Activated CD4-positive, alpha-beta T cell treated with anti-CD3 and anti-CD28 coated beads for 36 hours (primary cell): ENCODE measurements at regions not wholly inside any gene's neighbourhood (a gene's known extent, or its start where the extent isn't known, plus 50 kb on each side); places are given as distances from the start of the nearest gene placed in this dataset.
A peak's percentile ranks its signal among the peaks of the same experiment; 100 is the strongest.

Experiments used
- ATAC-seq: fragments of 200-7000 bp; cut with Tn5 transposase; one replicate; pipeline ENCODE4 v1.10.0; 2021; ENCODE audit warnings: mild to moderate bottlenecking, moderate library complexity
- CTCF ChIA-PET: fragments of 350-600 bp; sonication (Branson Sonifier 250); formaldehyde crosslinking; loops from one replicate; lab custom pipeline; 2021; ENCODE audit warnings: antibody characterized with exemption; lab: Charles Lee
- POLR2A ChIA-PET: fragments of 350-600 bp; sonication (Branson Sonifier 250); formaldehyde crosslinking; loops from one replicate; lab custom pipeline; 2021; ENCODE audit warnings: antibody characterized with exemption, inconsistent platforms; lab: Charles Lee
- DNase-seq: peaks from one replicate; pipeline ENCODE4 v3.0.0-alpha.2; 2020
- H3K27ac Mint-ChIP-seq: one replicate; pipeline ENCODE4 v1.8.0; 2021; ENCODE audit warnings: mixed read lengths
- H3K27me3 Mint-ChIP-seq: one replicate; pipeline ENCODE4 v1.8.0; 2021; ENCODE audit warnings: mixed read lengths
- H3K36me3 Mint-ChIP-seq: one replicate; pipeline ENCODE4 v1.8.0; 2021; ENCODE audit warnings: low read depth, mixed read lengths
- H3K4me1 Mint-ChIP-seq: one replicate; pipeline ENCODE4 v1.8.0; 2021; ENCODE audit warnings: mixed read lengths
- H3K4me3 Mint-ChIP-seq: one replicate; pipeline ENCODE4 v1.8.0; 2021; ENCODE audit warnings: mild to moderate bottlenecking, moderate library complexity, mixed read lengths
- H3K9me3 Mint-ChIP-seq: one replicate; pipeline ENCODE4 v1.8.0; 2021; ENCODE audit warnings: low read depth, mixed read lengths
- intact Hi-C, 2 experiments: fragments of 100-400 bp; cut with DNase I in 1 of 2; cut with micrococcal nuclease in 1 of 2; formaldehyde crosslinking; loops; one replicate each; pipeline versions ENCODE4 v1.14.2 to v1.15.1; 2022 to 2024; cut with DNase I, micrococcal nuclease

DNA sequence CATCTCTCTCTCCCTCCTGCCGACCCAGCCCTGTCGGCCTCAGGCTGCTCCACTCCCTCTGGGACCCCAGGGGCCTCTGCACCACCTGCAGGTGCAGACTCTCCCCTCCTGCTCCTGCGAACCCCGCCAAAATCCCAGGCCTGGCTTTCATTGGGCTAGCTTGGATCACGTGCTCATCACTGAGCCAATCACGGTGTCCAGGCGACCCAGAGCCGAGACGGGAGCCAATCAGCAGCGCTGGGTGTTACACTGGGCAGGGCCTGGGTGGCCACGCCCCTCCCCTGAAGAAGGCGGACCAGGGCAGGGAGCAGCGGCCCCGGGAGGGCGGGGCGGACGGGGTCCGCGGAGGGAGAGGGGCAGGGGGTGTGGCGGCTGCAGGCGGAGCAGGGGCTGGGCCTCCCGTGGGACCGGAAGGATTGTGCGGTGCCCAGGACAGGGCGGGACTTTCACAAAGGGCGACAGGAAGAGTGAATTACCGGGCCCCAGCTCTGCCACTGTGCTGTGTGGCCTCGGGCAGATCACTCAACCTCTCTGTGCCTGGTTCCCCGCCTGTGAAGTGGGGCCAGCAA, 66.6 kb upstream of the FBRSL1 start:
- POLR2A ChIA-PET: no interaction called here
- peaks cover 10% of the 10 kb centered on the region for H3K4me1 Mint-ChIP-seq
- no peak overlapping the region for H3K27ac Mint-ChIP-seq
- DNase-seq (peak; percentile 47), ATAC-seq (peak; percentile 86)
- intact Hi-C loops: no loop called here
- no peak overlapping the region for H3K4me3 Mint-ChIP-seq
- H3K9me3 Mint-ChIP-seq: peaks cover 2% of the 10 kb centered on the region
- no peaks in the 10 kb centered on the region for H3K36me3 Mint-ChIP-seq
- CTCF ChIA-PET: no interaction called here
- H3K27me3 Mint-ChIP-seq: no peaks in the 10 kb centered on the region

DNA sequence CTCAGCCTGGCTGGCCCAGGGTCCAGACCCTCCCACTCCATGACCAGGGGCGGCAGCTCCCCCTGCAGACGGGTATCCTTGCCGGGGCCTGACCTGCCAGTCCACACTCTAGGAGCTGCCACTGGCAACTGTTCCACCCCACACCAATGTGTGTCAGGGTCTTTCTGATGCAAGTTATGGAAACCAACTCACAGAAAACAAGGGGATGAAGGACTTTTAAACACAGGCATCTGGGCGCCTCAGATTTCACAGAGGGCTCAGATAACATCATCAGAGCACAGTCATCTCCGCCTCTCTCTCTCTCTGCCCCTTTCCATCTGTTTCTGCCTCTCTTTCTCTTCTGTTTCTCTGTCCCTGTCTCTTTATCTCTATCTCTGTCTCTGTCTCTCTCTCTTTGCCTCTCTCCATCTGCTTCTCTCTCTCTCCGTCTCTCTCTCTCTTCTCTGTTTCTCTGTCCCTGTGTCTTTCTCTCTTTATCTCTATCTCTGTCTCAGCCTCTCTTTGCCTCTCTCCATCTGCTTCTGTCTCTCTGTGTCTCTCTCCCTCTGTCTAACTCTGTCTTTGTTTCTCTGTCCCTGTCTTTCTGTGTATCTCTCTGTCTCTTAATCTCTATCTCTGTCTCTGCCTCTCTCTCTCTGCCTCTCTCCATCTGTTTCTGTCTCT, 67.4 kb upstream of the FBRSL1 start:
- H3K4me1 Mint-ChIP-seq: peaks cover 8% of the 10 kb centered on the region
- intact Hi-C loops: no loop called here
- H3K36me3 Mint-ChIP-seq: no peaks in the 10 kb centered on the region
- H3K4me3 Mint-ChIP-seq: no peak overlapping the region
- ChIA-PET POLR2A (no interaction called here), CTCF (no interaction called here)
- H3K9me3 Mint-ChIP-seq: peaks cover 2% of the 10 kb centered on the region
- no peaks in the 10 kb centered on the region for H3K27me3 Mint-ChIP-seq
- DNase-seq (peak; percentile 33), ATAC-seq (peak; percentile 56)
- no peak overlapping the region for H3K27ac Mint-ChIP-seq

DNA sequence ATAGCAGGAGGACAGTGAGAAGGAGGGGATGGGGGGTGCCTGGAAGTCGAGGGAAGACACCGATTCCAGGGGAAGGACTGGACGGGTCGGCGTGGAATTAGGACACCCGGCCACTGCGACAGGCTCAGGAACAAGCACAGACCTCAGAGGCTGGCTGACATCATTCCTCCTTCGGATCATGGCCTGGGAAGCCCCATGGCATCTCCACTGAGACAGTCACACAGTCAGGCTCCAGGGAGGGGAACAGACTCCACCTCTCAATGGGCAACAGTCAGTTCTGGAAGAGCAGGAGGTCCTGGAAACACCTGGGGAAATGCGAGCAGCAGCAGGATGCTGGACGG, 67.9 kb upstream of the FBRSL1 start:
- H3K27ac Mint-ChIP-seq: no peak overlapping the region
- ChIA-PET POLR2A (no interaction called here), CTCF (no interaction called here)
- peaks cover 2% of the 10 kb centered on the region for H3K9me3 Mint-ChIP-seq
- DNase-seq (no peak), ATAC-seq (no peak)
- intact Hi-C loops: no loop called here
- no peaks in the 10 kb centered on the region for H3K36me3 Mint-ChIP-seq
- H3K4me3 Mint-ChIP-seq: no peak overlapping the region
- peaks cover 8% of the 10 kb centered on the region for H3K4me1 Mint-ChIP-seq
- H3K27me3 Mint-ChIP-seq: no peaks in the 10 kb centered on the region

DNA sequence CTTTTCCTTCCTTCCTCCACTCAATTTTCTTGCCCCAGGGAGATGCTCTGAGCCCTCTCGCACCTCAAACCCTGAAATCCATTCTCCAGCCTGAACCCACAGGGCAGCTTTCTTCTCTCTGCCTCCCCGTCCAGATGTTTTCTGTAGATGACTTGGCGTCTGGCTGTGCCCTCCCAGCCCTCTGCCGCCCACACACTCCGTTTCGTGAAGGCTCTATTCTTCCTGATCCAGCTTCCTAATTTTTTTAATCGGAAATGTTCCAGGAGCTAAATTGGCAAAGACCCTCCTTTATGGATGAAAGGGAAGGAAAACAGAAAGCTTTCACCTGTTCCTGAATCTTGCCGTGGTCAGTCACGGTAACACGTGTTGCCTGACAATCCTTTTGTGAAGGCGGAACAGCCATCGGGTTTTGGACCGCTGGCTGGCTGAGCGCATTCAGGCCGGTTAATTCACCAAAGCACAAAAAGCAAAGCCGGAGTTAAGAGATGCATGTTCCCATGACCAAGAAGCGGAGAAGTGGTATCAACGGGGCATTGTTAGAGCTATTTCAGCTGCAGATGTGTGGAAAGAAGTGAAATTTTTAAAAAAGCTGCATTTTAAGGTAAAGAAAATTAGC, 70.2 kb upstream of the FBRSL1 start:
- intact Hi-C loops: no loop called here
- CTCF ChIA-PET: interaction anchor here (0.6 to 1.5 kb wide), 4 partner anchors 8 to 142 kb away, joined by 3 to 6 read pairs (median 4); no protein-coding TSS in a partner anchor
- no peaks in the 10 kb centered on the region for H3K27me3 Mint-ChIP-seq
- ATAC-seq: no peak
- H3K27ac Mint-ChIP-seq: no peak overlapping the region
- H3K4me3 Mint-ChIP-seq: no peak overlapping the region
- peaks cover 8% of the 10 kb centered on the region for H3K4me1 Mint-ChIP-seq
- POLR2A ChIA-PET: no interaction called here
- no peaks in the 10 kb centered on the region for H3K36me3 Mint-ChIP-seq
- DNase-seq: no peak
- no peaks in the 10 kb centered on the region for H3K9me3 Mint-ChIP-seq

DNA sequence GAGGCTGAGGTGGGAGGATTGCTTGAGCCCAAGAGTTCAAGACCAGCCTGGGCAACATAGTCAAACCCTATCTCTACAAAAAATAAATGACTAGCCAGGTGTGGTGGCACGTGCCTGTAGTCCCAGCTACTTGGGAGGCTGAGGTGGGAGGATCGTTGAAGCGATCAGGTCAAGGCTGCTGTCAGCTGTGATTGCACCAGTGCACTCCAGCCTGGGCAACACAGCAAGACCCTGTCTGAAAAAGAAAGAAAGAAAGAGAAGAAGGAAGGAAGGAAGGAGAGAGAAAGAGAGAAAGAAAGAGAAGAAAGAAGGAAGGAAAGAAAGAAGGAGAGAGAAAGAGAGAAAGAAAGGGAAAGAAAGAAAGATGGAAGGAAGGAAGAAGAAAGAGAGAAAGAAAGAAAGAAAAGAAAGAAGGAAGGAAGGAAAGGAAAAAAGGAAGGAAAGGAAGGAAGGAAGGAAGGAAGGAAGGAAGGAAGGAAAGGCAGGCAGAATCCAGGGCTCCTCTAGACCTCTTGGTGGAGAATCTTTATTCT, 71.5 kb upstream of the FBRSL1 start:
- ATAC-seq: no peak
- no peak overlapping the region for H3K4me3 Mint-ChIP-seq
- no peaks in the 10 kb centered on the region for H3K9me3 Mint-ChIP-seq
- intact Hi-C loops: no loop called here
- H3K36me3 Mint-ChIP-seq: no peaks in the 10 kb centered on the region
- DNase-seq: no peak
- H3K4me1 Mint-ChIP-seq: peaks cover 8% of the 10 kb centered on the region
- no peak overlapping the region for H3K27ac Mint-ChIP-seq
- ChIA-PET POLR2A (no interaction called here), CTCF (interaction anchor here (0.7 to 0.9 kb wide), 4 partner anchors 91 to 221 kb away, joined by 3 read pairs; no protein-coding TSS in a partner anchor)
- H3K27me3 Mint-ChIP-seq: no peaks in the 10 kb centered on the region

GRCh38 chr12:132417741-132418140, 72.2 kb upstream of the FBRSL1 start:
- no peaks in the 10 kb centered on the region for H3K36me3 Mint-ChIP-seq
- intact Hi-C loops: no loop called here

DNA sequence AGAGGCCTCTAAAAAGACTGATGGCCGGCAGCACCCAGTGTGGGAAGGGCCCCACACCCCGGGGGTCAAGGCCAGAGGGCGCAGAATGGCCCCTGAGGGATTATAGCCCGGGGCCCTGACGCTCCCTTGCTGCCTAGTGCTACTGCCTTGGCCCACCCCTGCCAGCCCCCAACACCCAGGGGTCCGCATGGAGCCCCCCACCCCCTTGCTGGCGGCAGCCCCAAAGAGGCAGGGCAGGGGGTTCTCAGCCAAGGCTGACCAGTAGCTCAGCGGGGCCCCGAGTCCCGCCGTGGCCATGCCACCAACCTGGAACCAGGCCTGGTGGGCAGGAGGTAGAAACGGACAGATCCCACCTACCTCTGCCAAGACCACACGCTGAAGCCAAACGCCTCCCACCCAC, 73.1 kb upstream of the FBRSL1 start:
- Mint-ChIP-seq H3K9me3 (no peaks in the 10 kb centered on the region), H3K36me3 (no peaks in the 10 kb centered on the region), H3K4me1 (no peaks in the 10 kb centered on the region), H3K27me3 (no peaks in the 10 kb centered on the region), H3K4me3 (no peak overlapping the region), H3K27ac (no peak overlapping the region)
- ATAC-seq: no peak
- CTCF ChIA-PET: interaction anchor here (2.5 kb wide), 1 partner anchor 193 kb away, joined by 8 read pairs; no protein-coding TSS in a partner anchor
- intact Hi-C loops: no loop called here
- POLR2A ChIA-PET: no interaction called here
- no peak for DNase-seq

More at GRCh38 chr12:132417741-132418140, 72.2 kb upstream of the FBRSL1 start:
- Mint-ChIP-seq H3K4me3 (no peak overlapping the region), H3K27me3 (no peaks in the 10 kb centered on the region), H3K4me1 (peaks cover 5% of the 10 kb centered on the region), H3K9me3 (no peaks in the 10 kb centered on the region), H3K27ac (no peak overlapping the region)
- CTCF ChIA-PET: interaction anchor here (0.7 to 0.9 kb wide), 4 partner anchors 90 to 221 kb away, joined by 3 read pairs; no protein-coding TSS in a partner anchor
- DNase-seq: no peak
- no peak for ATAC-seq
- POLR2A ChIA-PET: no interaction called here

- no peak for ATAC-seq
- no peak overlapping the region for H3K27ac Mint-ChIP-seq
- no peaks in the 10 kb centered on the region for H3K36me3 Mint-ChIP-seq
- no peaks in the 10 kb centered on the region for H3K9me3 Mint-ChIP-seq
- intact Hi-C loops: no loop called here
- H3K27me3 Mint-ChIP-seq: no peaks in the 10 kb centered on the region
- DNase-seq: no peak
- H3K4me3 Mint-ChIP-seq: no peak overlapping the region
- no peaks in the 10 kb centered on the region for H3K4me1 Mint-ChIP-seq
- CTCF ChIA-PET: interaction anchor here (0.7 to 3.2 kb wide), 10 partner anchors 16 to 330 kb away, joined by 3 to 25 read pairs (median 8); no protein-coding TSS in a partner anchor
- POLR2A ChIA-PET: no interaction called here
Measured at GRCh38 chr12:132416121-132416673, 73.8 kb upstream of the FBRSL1 start.

GRCh38 chr12:132415327-132416120, 74.4 kb upstream of the FBRSL1 start:
- H3K36me3 Mint-ChIP-seq: no peaks in the 10 kb centered on the region
- H3K27me3 Mint-ChIP-seq: no peaks in the 10 kb centered on the region
- DNase-seq (no peak), ATAC-seq (peak; percentile 8)
- ChIA-PET POLR2A (no interaction called here), CTCF (interaction anchor here (0.6 to 3.2 kb wide), 21 partner anchors 10 to 329 kb away, joined by 3 to 25 read pairs (median 5); no protein-coding TSS in a partner anchor)
- H3K4me3 Mint-ChIP-seq: no peak overlapping the region
- intact Hi-C loops: loop anchor here (1.0 to 2.0 kb wide), 5 partner anchors 108 to 200 kb away; no protein-coding TSS in a partner anchor
- H3K27ac Mint-ChIP-seq: no peak overlapping the region
- no peaks in the 10 kb centered on the region for H3K4me1 Mint-ChIP-seq
- H3K9me3 Mint-ChIP-seq: no peaks in the 10 kb centered on the region

DNA sequence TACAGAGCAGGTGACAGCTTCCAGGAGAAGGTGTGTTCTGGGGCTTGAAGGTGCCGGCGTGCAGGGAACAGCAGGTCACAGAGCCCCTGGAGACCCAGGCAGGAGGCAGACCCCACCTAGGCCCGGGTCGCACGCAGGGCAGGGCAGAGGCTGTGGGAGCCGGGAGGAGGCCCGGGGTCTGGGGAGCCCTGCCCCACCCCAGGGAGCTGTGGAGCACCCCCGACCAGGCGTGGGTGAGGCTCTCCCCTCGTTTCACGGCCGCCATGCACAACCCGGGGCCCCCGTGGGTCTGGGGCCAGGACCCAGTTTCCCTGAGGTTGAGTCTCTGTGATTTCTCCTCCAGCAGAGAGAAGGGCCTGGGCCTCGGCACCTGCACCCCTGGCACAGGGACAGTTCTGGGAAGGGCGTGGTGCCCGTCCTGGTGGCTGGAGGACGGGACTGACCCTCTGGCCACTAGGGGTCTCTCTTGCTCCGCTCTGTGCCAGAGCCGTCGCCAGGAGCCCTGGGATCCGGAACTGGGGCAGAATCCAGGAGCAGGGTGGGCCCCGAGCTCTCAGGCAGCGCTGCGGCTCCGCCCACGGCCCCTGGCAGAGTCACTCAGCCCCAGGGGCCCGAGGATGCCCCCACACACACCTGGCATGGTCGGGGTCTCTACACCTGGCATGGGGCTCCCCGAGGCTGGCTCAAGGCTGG, 75.2 kb upstream of the FBRSL1 start:
- intact Hi-C loops: loop anchor here (1.0 to 5.0 kb wide), 7 partner anchors 109 to 262 kb away; no protein-coding TSS in a partner anchor
- POLR2A ChIA-PET: no interaction called here
- Mint-ChIP-seq H3K9me3 (no peaks in the 10 kb centered on the region), H3K36me3 (no peaks in the 10 kb centered on the region), H3K4me1 (no peaks in the 10 kb centered on the region), H3K4me3 (no peak overlapping the region), H3K27me3 (no peaks in the 10 kb centered on the region), H3K27ac (no peak overlapping the region)
- DNase-seq (peak; percentile 87), ATAC-seq (peak; percentile 96)
- CTCF ChIA-PET: interaction anchor here (0.6 to 3.2 kb wide), 25 partner anchors 9 to 261 kb away, joined by 3 to 25 read pairs (median 4); no protein-coding TSS in a partner anchor
